Caco-2 (cell line): ENCODE measurements at regions not wholly inside any gene's neighbourhood (a gene's known extent, or its start where the extent isn't known, plus 50 kb on each side); places are given as distances from the start of the nearest gene placed in this dataset.

Source experiments
- BruUV-seq: library from RNA; stranded (reverse); fragments of 400-500 nt; replicated peaks from 2 replicates; lab custom pipeline; 2021; lab: Mats Ljungman, UMichigan
- CTCF ChIA-PET: fragments of 300-600 bp; sonication (Branson Sonifier 250); formaldehyde crosslinking; loops from one replicate; lab custom pipeline; 2022; ENCODE audit warnings: antibody characterized with exemption; lab: Charles Lee
- POLR2A ChIA-PET: fragments of 300-600 bp; sonication (Branson Sonifier 250); formaldehyde crosslinking; loops from one replicate; lab custom pipeline; 2022; ENCODE audit warnings: antibody characterized with exemption; lab: Charles Lee
- DNase-seq, 2 experiments: peaks; one replicate each; pipeline versions ENCODE4 v3.0.0 to v3.0.0-alpha.2; 2020 to 2022
- H3K27me3 ChIP-seq: replicated peaks from 2 replicates; pipeline ENCODE4 v1.6.0; 2011; ENCODE audit warnings: low read length; ENCODE audit not compliant: control insufficient read depth, insufficient read depth
- H3K36me3 ChIP-seq: 2 replicates; pipeline ENCODE4 v1.5.1; 2011; ENCODE audit warnings: low read length; ENCODE audit not compliant: control insufficient read depth, insufficient read depth
- H3K4me1 ChIP-seq: fragments of 250-450 bp; sonication (Bioruptor Pico); 2 replicates; pipeline ENCODE4 v1.5.1; 2020; ENCODE audit warnings: mild to moderate bottlenecking
- H3K4me3 ChIP-seq: 2 replicates; pipeline ENCODE4 v1.5.1; 2011; ENCODE audit warnings: low read depth, mild to moderate bottlenecking, control low read depth, low read length
- H3K9me3 ChIP-seq: fragments of 250-450 bp; sonication (Bioruptor Pico); 2 replicates; pipeline ENCODE4 v1.5.1; 2020; ENCODE audit warnings: mild to moderate bottlenecking, moderate library complexity
- H3K27ac Mint-ChIP-seq: one replicate; pipeline ENCODE4 v1.8.0; 2022; ENCODE audit warnings: mixed read lengths; ENCODE audit not compliant: unreplicated experiment
- H3K27me3 Mint-ChIP-seq: one replicate; pipeline ENCODE4 v1.8.0; 2022; ENCODE audit warnings: mixed read lengths; ENCODE audit not compliant: insufficient read depth, unreplicated experiment
- H3K36me3 Mint-ChIP-seq: one replicate; pipeline ENCODE4 v1.8.0; 2022; ENCODE audit warnings: mild to moderate bottlenecking, mixed read lengths; ENCODE audit not compliant: insufficient read depth, unreplicated experiment
- H3K4me1 Mint-ChIP-seq: one replicate; pipeline ENCODE4 v1.8.0; 2022; ENCODE audit warnings: low read depth, mixed read lengths; ENCODE audit not compliant: unreplicated experiment
- H3K4me3 Mint-ChIP-seq: one replicate; pipeline ENCODE4 v1.8.0; 2022; ENCODE audit warnings: mild to moderate bottlenecking, moderate library complexity, mixed read lengths; ENCODE audit not compliant: unreplicated experiment
- H3K9me3 Mint-ChIP-seq: one replicate; pipeline ENCODE4 v1.8.0; 2022; ENCODE audit warnings: mixed read lengths; ENCODE audit not compliant: unreplicated experiment
- CTCF ChIP-seq, 2 experiments: fragments of 200-600 bp in 1 of 2; IDR thresholded peaks; 1 replicate in 1 of 2; 2 replicates in 1 of 2; pipeline versions ENCODE4 v1.5.1 to v1.8.0; 2011 to 2022; ENCODE audit warnings: antibody characterized with exemption in 1 of 2, control low read depth in 1 of 2, inconsistent platforms in 1 of 2, low read depth in 1 of 2, low read length in 1 of 2, mild to moderate bottlenecking in 1 of 2, moderate library complexity in 1 of 2; ENCODE audit not compliant: insufficient read depth in 1 of 2, severe bottlenecking in 1 of 2, unreplicated experiment in 1 of 2
- intact Hi-C: fragments of 100-400 bp; cut with micrococcal nuclease; formaldehyde crosslinking; loops from one replicate; pipeline ENCODE4 v1.10.0; 2022; ENCODE audit not compliant: unreplicated experiment

GRCh38 chr4:125551466-125551865 lies 236.7 kb downstream of the FAT4 start:
- Mint-ChIP-seq H3K4me1 (no peaks in the 10 kb centered on the region), H3K4me3 (no peak overlapping the region), H3K9me3 (no peaks in the 10 kb centered on the region), H3K36me3 (no peaks in the 10 kb centered on the region), H3K27ac (no peak overlapping the region), H3K27me3 (no peaks in the 10 kb centered on the region)
- TF ChIP-seq CTCF (IDR thresholded peaks at IDR 0.05; ENCODE audit: insufficient read depth in 1 of 2, low read depth in 1 of 2, low read length in 1 of 2, severe bottlenecking in 1 of 2, unreplicated experiment in 1 of 2): no peak
- DNase-seq: no peak
- Histone ChIP-seq H3K36me3 (no peaks in the 10 kb centered on the region), H3K9me3 (no peaks in the 10 kb centered on the region), H3K27me3 (no peaks in the 10 kb centered on the region), H3K4me1 (no peaks in the 10 kb centered on the region), H3K4me3 (no peak overlapping the region)
- no TSS peak for BruUV-seq
- CTCF ChIA-PET: no interaction called here
- POLR2A ChIA-PET: no interaction called here
- intact Hi-C loops: no loop called here

- DNase-seq: no peak
- Mint-ChIP-seq H3K4me1 (no peaks in the 10 kb centered on the region), H3K4me3 (no peak overlapping the region), H3K27ac (no peak overlapping the region), H3K36me3 (no peaks in the 10 kb centered on the region), H3K9me3 (no peaks in the 10 kb centered on the region), H3K27me3 (no peaks in the 10 kb centered on the region)
- TF ChIP-seq CTCF (IDR thresholded peaks at IDR 0.05; ENCODE audit: insufficient read depth in 1 of 2, low read depth in 1 of 2, low read length in 1 of 2, severe bottlenecking in 1 of 2, unreplicated experiment in 1 of 2): no peak
- POLR2A ChIA-PET: no interaction called here
- intact Hi-C loops: no loop called here
- Histone ChIP-seq H3K27me3 (no peaks in the 10 kb centered on the region), H3K36me3 (no peaks in the 10 kb centered on the region), H3K9me3 (no peaks in the 10 kb centered on the region), H3K4me3 (no peak overlapping the region), H3K4me1 (no peaks in the 10 kb centered on the region)
- no TSS peak for BruUV-seq
- CTCF ChIA-PET: no interaction called here
Observed at GRCh38 chr4:125551967-125552366, 237.2 kb downstream of the FAT4 start.

DNA sequence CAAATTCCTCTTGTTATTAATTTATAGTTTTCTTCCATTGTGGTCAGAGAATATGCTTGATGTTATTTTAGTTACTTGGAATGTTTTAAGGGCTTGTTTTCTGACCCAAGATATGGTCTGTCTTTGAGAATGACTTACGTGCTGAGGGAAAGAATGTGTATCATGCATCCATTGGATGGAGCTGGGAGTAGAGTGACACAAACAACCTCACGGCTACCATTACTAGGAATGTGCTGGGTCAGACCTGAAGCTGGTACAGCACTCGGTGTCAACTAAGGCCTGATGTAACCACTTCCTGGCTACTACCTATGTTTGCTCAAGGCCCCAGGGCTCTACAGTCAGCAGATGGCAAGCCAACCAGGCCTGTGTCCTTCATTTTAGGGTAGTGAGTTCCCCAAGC lies 257.8 kb downstream of the FAT4 start:
- POLR2A ChIA-PET: no interaction called here
- H3K4me3 Mint-ChIP-seq: no peak overlapping the region
- Histone ChIP-seq H3K36me3 (no peaks in the 10 kb centered on the region), H3K4me3 (no peak overlapping the region), H3K9me3 (no peaks in the 10 kb centered on the region), H3K4me1 (no peaks in the 10 kb centered on the region), H3K27me3 (no peaks in the 10 kb centered on the region)
- no peak overlapping the region for H3K27ac Mint-ChIP-seq
- H3K9me3 Mint-ChIP-seq: no peaks in the 10 kb centered on the region
- TF ChIP-seq CTCF (IDR thresholded peaks at IDR 0.05; ENCODE audit: insufficient read depth in 1 of 2, low read depth in 1 of 2, low read length in 1 of 2, severe bottlenecking in 1 of 2, unreplicated experiment in 1 of 2): no peak
- intact Hi-C loops: no loop called here
- BruUV-seq: no TSS peak
- no peaks in the 10 kb centered on the region for H3K36me3 Mint-ChIP-seq
- DNase-seq: no peak
- CTCF ChIA-PET: no interaction called here
- no peaks in the 10 kb centered on the region for H3K27me3 Mint-ChIP-seq
- no peaks in the 10 kb centered on the region for H3K4me1 Mint-ChIP-seq
